RWPE1 (cell line): ENCODE measurements at regions not wholly inside any gene's neighbourhood (a gene's known extent, or its start where the extent isn't known, plus 50 kb on each side); places are given as distances from the start of the nearest gene placed in this dataset.

Experiments used
- CTCF ChIA-PET: fragments of 350-600 bp; sonication (Branson Sonifier 250); formaldehyde crosslinking; extraction: SDS; loops from one replicate; lab custom pipeline; 2021; lab: Yijun Ruan, JAX
- POLR2A ChIA-PET: fragments of 400-600 bp; formaldehyde crosslinking; extraction: SDS; loops from one replicate; lab custom pipeline; 2020; ENCODE audit warnings: antibody characterized with exemption; ENCODE audit not compliant: low non-redundant PET; lab: Yijun Ruan, JAX
- DNase-seq: peaks from one replicate; pipeline ENCODE4 v3.0.0; 2012; ENCODE audit warnings: low spot score
- H3K27ac ChIP-seq: fragments of 450-650 bp; 2 replicates; pipeline ENCODE4 v1.5.1; 2017
- TF ChIP-seq, protein P1 (sequence below): fragments of 450-650 bp; conservative IDR thresholded peaks from 2 replicates; pipeline ENCODE4 v1.5.1; 2017; ENCODE audit warnings: low read depth, mild to moderate bottlenecking

DNA sequence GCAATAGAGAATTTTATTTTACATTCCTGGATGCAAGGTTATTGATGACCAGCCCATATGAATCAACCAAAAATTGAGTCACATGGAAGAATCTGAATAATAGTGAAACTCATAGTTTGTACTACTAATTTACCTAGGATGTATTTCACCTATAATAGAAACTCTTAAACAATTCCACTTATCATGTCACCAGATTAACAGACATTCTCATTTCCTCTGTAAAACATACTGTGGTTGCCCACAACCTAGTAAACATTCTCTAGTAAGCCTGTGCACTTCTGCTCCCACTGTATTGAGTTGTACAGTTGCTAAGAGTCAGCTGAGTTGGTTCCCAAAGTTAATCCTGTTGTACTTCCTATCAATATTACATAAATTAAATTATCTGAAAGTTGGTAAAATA is 196.6 kb upstream of the TMTC1 start:
- ChIA-PET CTCF (no interaction called here), POLR2A (no interaction called here)
- TF ChIP-seq, protein P1, sequence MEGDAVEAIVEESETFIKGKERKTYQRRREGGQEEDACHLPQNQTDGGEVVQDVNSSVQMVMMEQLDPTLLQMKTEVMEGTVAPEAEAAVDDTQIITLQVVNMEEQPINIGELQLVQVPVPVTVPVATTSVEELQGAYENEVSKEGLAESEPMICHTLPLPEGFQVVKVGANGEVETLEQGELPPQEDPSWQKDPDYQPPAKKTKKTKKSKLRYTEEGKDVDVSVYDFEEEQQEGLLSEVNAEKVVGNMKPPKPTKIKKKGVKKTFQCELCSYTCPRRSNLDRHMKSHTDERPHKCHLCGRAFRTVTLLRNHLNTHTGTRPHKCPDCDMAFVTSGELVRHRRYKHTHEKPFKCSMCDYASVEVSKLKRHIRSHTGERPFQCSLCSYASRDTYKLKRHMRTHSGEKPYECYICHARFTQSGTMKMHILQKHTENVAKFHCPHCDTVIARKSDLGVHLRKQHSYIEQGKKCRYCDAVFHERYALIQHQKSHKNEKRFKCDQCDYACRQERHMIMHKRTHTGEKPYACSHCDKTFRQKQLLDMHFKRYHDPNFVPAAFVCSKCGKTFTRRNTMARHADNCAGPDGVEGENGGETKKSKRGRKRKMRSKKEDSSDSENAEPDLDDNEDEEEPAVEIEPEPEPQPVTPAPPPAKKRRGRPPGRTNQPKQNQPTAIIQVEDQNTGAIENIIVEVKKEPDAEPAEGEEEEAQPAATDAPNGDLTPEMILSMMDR = no peak
- no peak for DNase-seq
- H3K27ac ChIP-seq = no peak overlapping the region

DNA sequence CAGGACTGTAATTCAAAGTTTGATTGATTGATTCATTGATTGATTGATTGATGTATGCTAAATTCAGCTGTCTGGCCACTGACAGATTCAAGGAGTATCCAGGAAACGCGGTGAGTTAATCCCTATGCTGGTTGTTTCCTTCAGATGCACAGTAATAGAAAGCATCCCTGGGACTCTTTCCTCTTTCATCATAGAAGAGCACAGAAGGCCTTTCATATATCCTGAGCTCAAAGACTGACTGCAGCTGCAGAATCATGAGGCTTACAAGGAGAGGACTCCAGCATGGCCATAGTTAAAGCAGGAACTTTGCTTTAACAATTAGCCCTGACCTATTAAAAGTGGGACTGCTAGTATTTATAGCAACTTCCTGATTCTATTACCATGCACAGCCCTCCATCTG is 187.7 kb upstream of the TMTC1 start:
- POLR2A ChIA-PET = interaction anchor here (0.7 kb wide), 1 partner anchor 20 kb away, joined by 3 read pairs; no protein-coding TSS in a partner anchor
- CTCF ChIA-PET = no interaction called here

DNA sequence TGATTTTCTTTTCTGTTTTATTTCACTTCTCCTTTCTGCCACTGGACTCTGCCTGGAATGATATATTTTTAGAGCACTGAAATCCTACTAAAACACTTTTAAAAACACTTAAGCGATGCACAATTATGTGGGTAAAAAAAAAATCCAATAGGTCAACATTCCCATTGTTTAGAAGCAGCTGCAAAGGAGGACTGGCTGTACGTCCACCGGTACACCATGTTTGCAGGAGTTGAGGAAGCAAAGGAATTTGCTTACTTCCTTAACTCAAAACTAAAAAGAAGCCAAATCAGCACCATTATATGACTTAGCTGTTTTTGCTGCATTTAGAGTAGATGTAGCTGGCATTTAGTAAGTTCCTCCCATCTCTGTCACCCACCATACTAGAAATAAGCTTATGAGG is 186.8 kb upstream of the TMTC1 start:
- no peak overlapping the region for H3K27ac ChIP-seq
- TF ChIP-seq, protein P1 = no peak
- no peak for DNase-seq
- ChIA-PET POLR2A (no interaction called here), CTCF (no interaction called here)

More for the DNA sequence above, 187.7 kb upstream of the TMTC1 start:
- DNase-seq = no peak
- H3K27ac ChIP-seq = no peak overlapping the region
- TF ChIP-seq, protein P1 = no peak

DNA sequence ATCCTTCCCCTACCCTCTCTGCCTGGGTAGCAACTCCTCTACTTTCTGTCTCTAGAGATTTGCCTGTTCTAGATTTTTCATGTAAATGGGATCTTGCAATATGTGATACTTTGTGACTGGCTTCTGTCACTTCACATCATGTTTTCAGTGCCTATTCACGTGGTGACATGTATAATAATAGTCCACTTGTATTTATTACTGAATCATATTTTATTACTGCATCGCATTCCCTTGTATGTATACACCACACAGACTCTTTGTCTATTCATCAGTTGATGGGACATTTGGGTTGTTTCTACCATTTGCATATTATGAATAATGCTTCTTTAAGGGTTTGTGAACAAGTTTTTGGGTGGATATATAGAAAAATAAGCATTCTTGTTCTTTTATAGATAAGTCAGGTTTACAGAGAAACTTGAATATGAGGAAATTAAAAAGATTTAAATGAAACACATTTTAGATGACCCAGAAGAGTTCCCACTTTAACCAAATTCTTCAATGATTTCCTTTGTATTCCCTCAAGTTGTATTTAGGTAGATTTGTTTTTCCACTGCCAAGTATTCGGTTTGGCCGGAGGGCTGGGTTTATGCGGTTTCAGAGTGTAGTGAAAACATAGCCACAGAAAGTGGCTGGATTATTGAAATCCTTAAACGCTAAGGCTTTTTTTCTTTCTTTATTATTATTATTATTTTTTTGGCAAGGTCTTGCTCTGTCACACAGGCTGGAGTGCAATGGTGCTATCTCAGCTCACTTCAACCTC is 178.7 kb upstream of the TMTC1 start:
- ChIA-PET POLR2A (no interaction called here), CTCF (no interaction called here)
- DNase-seq = no peak
- H3K27ac ChIP-seq = no peak overlapping the region
- TF ChIP-seq, protein P1 = no peak

DNA sequence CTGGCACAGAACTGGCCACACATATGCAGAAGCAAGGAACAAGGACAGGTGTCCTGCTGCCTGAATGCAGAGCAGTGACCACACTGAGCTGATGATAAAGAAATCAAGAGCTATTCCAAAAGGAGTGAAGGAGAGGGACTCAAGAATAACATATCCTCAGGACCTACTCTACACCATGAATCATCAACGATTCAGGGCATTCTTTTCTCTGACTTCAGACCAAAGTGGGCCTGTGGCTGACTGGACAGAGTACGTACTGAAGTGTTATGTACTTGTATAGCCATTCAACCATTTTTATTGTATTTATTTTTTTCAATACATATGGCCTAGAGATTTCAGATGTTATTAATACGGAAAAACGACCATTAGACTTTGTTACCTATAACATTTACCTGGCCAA is 177.5 kb upstream of the TMTC1 start:
- H3K27ac ChIP-seq = no peak overlapping the region
- ChIA-PET POLR2A (no interaction called here), CTCF (interaction anchor here (0.6 kb wide), 1 partner anchor 295 kb away, joined by 7 read pairs; no protein-coding TSS in a partner anchor)
- no peak for DNase-seq
- TF ChIP-seq, protein P1 = no peak

DNA sequence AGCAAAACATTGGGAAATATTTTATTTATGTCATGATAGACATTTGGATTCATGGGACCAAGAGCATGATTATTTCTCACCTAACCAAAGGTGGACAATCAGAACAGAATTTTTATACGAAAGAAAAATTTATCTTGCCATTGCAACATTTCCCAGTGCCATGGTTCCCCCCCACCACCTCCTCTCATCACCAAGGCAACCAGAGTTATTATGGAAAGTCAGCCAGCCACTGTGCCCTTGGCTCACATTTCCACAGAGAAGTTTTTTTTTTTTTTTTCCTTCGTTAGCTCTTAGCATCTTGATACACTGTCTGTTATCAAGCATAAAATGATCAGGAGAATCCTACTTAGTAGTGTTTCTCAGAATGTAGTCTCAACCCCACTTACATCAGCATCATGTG is 176.4 kb upstream of the TMTC1 start:
- CTCF ChIA-PET = no interaction called here
- TF ChIP-seq, protein P1 = no peak
- POLR2A ChIA-PET = no interaction called here
- no peak for DNase-seq
- no peak overlapping the region for H3K27ac ChIP-seq
